SU-DHL-6 (cell line): ENCODE measurements at regions not wholly inside any gene's neighbourhood (a gene's known extent, or its start where the extent isn't known, plus 50 kb on each side); places are given as distances from the start of the nearest gene placed in this dataset.

Experiments used
- CTCF ChIP-seq: fragments of 200-600 bp; sonication (generic); IDR thresholded peaks from one replicate; pipeline ENCODE4 v1.5.1; 2017; ENCODE audit warnings: antibody characterized with exemption, mild to moderate bottlenecking, low read length, moderate library complexity; ENCODE audit not compliant: insufficient read depth, poor library complexity, severe bottlenecking
- EZH2phosphoT487 ChIP-seq: fragments of 200-600 bp; sonication (generic), shearing (Covaris generic); conservative IDR thresholded peaks from 2 replicates; pipeline ENCODE4 v1.6.1; 2018; ENCODE audit warnings: mild to moderate bottlenecking, antibody characterized with exemption, low read length, moderate library complexity, mixed read lengths

DNA sequence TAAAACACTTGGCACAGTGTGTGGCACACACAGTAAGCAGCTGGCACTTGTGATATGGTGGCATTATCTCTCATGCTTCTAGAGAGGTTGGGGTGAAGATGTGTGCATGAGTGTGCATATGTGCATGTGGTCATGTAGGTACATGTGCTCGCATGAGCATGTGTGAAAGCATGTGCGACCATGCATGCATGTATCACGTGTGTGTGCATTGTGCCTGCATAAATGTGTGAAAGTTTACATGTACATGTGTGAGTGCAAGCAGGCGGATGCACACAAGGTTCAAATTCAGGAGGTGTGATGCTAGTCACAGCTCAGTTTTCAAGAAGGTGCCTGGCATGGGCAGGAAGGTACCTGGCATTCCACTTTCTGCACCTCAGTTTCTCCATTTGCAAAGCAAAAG lies 59.0 kb upstream of the UQCRFS1 start:
- TF ChIP-seq CTCF (no peak), EZH2phosphoT487 (no peak)
